ENCODE measurements at regions not wholly inside any gene's neighbourhood (a gene's known extent, or its start where the extent isn't known, plus 50 kb on each side); places are given as distances from the start of the nearest gene placed in this dataset.
"Not testable (repeated sequence)": the region's sequence is repeated elsewhere in the genome, so short reads cannot be mapped to it uniquely, and the experiment has no call there.

DNA sequence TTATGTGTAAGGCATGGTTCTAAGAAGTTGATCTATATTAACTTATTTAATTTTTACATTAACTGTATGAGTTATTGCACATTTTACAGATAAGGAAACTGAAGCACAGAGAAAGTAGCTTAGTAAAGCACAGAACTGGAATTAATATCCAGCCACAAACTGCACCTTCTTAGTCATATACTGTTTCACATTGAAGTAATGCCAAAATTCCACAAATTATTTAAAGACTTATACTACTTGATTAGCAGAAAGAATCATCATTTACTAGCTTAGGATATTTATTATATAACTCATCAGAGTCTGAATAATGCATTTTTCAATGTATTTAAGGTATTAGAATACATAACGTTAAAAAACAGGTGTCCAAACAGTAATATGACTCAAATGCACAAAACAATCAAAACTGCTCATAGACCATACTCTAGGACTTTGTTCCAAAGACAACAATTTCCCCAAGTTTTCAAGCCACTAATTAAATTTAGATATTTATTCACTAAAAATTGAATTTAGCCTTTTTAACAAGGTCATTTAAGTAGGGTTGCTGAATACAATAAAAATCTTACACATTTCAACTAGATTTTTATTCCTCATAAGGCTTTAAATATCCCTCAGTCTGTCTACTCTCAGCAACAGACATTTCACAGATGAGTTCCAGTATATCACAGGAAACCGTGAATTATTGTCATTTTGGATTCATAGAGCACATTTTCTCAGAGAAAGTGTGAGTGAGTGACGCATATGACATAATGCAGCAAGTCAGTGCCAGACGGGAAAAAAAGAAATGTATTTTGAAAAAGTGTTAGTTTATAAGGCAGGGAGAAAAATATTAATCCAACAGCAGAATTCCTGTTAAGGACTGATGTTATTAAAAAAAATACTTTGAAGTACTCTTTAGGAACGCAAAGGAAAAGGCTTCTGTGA is 782.5 kb downstream of the TMTC2 start:
- no peak for DNase-seq (ENCODE audit: low spot score)

DNA sequence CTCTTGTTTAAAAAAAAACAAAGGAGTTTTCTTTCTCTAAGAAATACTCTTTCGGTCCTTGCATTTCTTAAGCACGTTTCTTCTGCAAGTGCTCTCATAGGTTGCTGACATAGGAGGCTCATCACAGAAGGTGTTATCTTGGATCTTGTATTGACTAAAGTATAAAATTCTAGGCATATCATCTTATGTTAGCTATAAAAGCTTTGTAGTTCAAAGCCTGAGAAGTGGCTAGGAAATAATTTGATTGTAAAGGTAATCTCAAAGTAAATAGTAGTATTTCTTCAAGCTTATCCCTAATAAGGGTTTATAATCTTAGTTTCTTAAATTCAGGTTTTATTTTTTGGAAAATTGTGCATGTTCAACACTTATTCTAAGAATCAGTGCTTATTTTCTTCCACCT is 778.9 kb downstream of the TMTC2 start:
- DNase-seq (ENCODE audit: low spot score): no peak

DNA sequence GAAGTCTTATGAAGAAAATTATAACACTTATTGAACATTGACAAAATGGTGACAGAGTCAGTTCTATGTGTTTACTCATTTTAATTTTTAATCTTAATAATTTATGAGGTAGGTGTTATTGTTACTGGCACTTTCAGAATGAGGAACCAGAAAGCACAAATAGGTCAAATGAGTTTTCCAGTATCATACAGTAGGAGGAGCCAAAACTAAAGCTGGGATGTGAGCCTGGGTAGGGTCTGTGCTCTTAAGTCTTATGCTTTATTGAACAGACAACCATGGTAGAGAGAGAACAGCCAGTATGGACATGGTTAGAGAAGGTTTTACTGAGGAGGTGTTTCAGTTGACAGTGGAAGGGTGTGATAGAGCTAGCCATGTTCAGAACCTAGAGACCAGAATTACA is 775.7 kb downstream of the TMTC2 start:
- no peak for DNase-seq (ENCODE audit: low spot score)

DNA sequence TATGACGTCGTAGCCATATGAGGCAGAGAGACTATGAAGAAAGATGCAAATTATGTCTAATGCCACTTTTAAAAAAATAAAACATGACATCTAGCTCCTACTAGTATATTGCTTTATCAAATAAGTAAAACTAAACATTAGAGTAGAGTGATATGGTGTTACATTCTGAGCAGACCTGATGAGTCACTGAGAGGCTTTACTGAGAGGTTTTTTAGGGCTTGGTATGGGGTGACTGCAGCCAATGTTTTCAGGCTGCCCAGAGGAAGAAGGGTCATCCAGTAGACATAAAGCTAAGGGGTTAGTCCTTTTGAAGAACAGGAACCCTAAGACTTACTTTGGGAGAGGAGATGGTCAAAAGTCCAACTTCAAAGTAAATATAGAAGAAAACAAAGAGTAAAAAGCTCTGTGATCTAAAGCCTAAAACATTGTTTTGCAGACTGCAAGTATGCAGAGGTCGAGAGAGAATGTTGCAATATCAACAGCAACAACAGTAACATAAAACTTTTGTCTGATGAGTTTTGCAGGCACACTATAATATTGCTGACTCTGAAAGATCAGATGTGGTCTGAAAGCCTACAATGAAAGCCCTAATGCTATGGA is 774.7 kb downstream of the TMTC2 start:
- peak; percentile 4 for DNase-seq (ENCODE audit: low spot score)

DNA sequence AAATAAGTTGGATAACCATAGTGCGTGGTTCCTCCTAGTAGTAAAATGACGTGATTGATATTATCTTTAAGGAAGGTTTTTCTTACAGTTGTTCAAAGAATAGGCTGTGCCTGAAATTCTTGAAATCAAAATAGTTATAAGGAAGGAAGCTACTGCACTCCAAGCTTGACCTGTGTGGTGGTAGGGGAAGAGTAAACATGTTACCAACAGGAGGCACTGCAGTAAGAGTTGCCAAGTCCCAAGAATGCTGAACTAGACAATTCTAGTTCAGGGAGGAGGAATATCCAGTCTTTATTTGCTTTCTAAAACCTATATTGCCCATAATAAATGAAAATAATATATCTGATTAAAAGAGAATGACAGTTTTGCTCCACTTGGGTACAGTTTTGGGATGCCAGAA is 764.5 kb downstream of the TMTC2 start:
- no peak for DNase-seq (ENCODE audit: low spot score)

DNA sequence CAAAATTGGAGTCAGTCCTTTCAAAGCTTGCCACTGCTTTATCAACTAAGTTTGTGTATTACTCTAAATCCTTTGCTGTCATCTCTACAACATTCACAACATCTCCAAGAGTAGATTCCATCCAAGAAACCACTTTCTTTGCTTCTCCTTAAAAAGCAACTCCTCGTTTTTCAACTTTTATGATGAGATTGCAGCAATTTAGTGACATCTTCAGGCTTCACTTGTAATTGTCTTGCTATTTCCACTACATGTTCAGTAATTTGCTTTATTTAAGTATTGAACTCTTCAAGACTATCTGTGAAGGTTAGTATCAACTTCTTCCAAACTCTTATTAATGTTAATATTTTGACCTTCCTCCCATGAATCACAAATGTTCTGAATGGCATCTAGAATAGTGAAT is 747.9 kb downstream of the TMTC2 start:
- DNase-seq (ENCODE audit: low spot score): no peak

DNA sequence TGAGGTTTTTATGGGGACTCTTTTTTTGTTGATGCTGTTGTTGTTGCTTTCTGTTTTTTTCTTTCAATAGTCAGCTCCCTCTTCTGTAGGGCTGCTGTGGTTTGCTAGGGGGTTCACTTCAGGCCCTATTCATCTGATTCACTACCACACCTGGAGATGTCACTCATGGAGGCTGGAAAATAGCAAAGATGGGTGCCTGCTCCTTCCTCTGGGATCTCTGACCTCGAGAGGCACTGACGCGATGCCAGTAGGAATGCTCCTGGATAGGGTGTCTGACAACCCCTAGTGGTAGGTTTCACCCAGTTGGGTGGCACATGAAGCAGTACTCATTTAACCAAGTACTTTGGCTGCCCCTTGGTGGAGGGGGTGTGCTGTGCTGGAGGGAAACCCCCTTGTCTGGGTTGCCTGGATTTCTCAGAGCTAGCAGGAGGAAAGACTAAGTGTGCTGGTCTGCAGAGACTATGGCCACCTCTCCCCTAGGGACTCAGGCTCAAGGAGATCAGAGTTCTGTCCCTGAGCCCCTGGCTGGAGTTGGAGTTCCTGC is 745.5 kb downstream of the TMTC2 start:
- no peak for DNase-seq (ENCODE audit: low spot score)

DNA sequence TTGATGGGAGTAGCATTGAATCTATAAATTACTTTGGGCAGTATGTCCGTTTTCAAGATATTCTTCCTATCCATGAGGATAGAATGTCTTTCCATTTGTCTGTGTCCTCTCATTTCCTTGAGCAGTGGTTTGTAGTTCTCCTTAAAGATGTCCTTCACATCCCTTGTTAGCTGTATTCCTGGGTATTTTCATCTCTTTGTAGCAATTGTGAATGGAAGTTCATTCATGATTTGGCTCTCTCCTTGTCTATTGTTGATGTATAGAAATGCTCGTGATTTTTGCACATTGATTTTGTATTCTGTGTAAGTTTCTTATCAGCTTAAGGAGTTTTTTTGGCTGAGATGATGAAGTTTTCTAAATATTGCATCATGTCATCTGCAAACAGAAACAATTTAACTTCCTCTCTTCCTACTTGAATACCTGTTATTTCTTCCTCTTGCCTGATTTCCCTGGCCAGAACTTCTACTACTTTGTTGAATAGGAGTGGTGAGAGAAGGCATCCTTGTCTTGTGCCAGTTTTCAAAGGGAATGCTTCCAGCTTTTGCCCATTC is 741.0 kb downstream of the TMTC2 start:
- DNase-seq (ENCODE audit: low spot score): not testable (repeated sequence)

DNA sequence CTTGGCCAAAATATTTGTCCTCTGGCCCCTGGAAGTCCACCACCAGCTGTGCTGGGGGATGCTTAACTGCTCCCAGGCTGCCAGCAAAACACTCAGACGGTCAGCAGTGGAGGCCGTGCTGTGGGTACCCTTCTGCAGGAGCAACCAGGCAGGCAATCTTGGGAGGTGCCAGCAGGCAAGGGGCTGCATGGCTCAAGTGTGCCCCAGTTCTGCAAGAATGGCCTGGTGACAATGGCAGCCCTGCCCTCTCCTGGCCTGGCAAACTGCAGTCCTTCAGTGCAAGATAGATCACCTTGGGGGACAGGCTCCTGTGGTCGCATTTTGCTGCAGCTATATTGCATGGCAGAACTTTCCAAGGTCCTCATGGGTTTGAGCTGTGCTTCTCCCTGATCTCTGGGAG is 728.3 kb downstream of the TMTC2 start:
- no peak for DNase-seq (ENCODE audit: low spot score)

DNA sequence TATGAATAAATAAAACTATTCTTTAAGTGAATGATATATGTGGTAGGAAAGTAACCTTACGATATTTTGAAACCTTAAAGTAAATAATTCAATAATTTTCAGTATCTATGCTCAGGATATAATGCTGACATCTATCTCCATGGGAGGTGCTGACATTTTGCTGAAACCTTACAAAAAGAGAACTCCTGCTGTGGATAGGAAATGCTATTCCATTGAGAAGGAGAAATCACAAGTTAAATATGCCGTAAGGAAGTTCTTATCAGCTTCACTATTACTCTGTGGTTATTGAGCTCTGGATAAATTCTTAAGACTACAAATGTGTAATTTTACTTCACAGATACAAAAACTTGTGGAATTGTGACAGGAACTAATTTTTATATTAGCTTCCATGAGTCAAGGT is 722.1 kb downstream of the TMTC2 start:
- no peak for DNase-seq (ENCODE audit: low spot score)

DNA sequence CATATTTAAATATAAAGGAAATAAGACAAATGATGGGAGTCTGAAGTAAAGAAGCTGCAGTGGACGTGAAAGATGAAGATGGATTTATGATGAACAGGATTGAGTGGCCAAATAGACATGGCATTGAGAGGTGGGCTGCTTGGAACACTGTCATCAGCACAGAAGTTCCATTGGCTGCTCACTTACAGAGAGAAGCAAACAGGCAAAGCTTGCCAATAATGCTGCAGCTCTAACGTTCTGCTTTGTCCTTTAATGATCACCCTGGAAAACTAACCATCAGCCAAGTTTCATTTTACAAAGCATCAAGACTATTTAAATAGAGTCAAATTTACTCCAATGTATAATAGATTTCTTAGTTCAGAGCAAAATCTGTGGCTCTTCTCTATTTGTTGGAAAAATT is 721.4 kb downstream of the TMTC2 start:
- DNase-seq (ENCODE audit: low spot score): no peak

DNA sequence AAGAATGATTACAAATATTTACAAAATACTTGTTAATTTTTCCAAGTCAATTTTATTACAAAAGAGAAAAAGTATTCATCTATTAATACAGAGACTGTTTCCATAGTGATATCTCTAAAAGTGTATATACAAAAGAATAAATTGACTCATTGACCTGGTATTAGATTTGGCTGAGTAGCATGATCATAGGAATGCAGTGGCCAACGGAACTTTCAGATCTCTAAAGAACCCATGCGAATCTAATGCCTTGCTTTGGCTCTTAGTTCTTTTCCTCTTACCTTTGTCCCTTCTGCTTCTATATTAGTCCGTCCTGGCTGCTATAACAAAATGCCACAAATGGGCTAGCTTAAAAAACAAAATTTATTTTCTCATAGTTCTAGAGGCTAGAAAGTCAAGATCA is 717.8 kb downstream of the TMTC2 start:
- DNase-seq (ENCODE audit: low spot score): no peak

DNA sequence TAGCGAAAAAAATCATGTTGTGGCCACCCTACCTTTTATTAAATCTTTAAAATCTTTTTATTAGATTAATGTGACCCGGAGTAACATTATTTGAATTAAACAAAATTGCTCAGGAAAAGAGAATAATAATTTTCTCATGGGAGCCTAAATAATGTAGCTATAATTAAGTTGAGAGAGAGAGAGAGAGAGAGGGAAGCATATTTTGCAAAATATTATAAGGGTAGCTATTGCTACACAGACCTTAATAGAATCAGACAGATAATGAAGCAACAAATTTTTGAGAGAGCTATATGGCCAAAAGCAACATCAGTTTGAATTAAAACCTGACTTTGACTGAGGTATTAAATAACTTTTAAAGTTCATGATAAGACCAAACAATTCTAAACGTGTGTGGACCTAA is 703.5 kb downstream of the TMTC2 start:
- no peak for DNase-seq (ENCODE audit: low spot score)

DNA sequence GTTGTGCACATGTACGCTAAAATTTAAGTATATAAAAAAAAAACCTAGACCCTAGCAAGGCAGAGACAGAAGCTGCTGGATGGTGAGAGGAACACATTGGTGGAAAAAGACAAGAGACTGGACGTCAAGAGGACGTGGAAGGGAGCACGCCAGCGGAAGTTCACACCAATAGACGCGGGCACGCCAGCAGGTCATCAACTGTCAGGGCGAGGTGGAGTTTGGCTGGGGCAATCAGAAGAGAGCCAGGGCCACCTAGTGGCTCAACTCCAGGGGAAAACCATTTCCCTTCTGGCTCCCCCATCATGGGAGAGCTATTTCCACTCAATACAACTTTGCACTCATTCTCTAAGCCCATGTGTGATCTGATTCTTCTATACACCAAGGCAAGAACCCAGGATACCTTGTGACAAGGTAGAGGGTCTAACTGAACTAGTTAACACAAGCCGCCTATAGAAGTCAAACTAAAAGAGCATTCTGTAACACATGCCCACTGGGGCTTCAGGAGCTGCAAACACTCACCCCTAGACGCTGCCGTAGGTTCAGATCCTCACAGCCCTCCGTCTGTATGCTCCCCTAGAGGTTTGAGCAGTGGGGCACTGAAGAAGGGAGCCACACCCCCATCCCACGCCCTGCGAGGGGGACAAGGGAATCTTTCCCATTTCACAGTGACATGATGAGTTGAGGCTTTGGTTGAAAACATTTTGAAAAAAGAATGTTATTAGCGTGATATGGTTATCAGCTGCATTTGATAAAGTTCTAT is 702.7 kb downstream of the TMTC2 start:
- DNase-seq (ENCODE audit: low spot score): no peak

DNA sequence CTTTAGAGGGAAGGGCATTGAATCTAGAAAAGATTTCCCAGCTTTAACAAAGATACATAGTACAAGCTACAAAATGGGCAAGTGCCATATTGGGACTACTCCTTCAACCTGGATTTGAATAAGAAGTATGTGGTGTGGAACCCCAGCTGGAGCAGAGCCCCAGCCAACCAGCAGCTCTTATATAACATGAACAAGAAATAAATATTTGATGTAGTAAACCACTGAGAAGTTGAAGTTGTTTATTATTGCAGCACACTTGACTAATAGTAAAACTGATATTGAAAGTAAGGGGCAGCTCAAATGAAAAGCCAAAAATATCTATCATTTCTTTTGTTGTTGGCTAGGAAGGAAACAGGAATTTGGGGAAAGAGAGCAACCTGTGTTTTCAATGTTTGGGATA is 701.8 kb downstream of the TMTC2 start:
- no peak for DNase-seq (ENCODE audit: low spot score)

DNA sequence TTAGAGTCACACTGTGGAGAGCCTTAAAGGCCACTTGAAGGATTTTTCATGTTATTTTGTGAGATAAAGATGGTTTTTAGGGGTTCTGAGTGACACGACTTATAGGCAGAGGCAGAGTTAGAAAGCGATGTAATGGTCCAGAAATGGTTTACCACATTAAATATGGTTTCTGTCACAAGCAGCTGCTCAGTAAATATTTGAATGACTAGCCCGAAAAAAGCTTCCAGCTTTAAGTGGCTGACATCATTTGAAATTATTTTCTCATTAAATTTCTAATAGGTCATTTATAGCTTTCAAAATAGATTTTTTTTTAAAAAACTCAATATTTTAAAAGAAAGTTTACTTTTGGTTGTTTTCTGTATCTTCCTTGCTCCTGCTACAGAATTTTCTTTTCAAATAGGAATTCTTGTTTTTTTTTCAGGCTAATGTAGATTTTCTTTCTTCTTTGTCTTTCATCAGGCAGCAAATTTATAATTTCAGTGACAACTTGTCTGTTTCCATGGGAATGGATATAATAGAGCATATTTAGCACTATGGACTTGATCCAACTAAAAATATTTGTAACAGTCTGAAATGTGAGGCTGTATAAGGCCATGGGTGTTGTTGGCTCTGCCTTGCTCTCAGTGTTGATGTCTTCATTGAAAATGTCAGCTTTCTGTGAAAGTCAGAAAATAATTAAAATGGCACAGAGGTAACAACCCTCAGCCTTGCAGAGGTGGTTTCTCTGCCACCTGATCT is 700.0 kb downstream of the TMTC2 start:
- DNase-seq (ENCODE audit: low spot score): no peak

DNA sequence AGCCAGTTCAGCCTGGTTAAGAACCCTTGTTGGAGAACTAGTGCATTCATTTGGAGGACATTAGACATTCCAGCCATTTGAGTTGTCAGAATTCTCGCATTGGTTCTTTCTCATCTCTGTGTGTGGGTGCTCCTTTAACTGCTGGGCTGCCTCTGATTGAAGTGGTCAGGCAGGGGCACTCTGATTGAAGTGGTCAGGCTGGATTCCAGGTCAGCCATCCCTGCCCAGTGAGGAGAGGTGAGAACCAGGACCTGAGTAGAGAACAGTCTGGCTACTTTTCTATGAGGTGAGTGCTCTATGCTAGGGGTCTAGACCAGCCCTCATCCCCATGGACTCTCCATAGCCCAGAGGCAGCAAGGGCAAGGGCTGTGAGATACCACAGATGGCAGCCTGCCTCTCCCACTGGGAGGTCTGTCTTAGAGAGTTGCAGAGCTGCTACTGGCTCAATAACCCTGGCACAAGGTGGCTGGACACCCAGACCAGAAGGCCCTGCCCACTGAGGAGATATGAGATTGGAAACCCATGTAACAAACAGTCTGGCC is 691.6 kb downstream of the TMTC2 start:
- DNase-seq (ENCODE audit: low spot score): peak; percentile 19

DNA sequence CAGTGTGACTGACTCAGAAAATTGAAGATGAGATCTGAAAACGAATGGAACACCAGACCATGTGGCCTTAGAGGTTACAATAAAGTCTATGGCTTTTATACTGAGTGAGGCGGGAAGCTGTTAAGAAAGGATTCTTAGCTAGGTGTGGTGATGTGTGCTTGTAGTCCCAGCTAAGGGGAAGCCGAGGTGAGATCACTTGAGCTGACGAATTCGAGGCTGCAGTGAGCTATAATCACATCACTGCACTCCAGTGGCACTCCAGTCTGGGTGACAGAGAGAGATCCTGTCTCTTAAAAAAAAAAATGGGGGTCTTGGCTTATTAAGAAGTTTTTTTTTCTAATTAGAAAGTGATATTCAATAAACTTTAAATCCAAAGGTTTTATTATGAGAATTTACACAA is 678.6 kb downstream of the TMTC2 start:
- DNase-seq (ENCODE audit: low spot score): no peak

DNA sequence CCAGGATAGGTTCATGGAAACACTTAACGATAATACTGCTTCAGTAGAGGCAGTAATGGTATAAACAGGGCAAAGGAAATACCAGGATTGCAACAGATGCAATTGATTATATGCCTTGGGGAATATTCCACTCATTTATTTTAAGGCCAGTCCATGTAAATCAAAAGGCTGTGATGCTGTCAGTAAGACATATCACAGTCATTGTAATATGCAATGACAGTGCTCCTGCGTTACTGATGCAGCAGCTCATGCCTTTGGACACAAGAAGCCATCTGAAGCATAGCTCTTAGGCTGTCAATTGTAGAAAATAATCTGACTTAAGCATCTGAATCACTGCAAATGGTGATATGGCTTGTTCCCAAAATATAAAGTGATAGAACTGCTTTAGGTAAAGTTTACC is 674.8 kb downstream of the TMTC2 start:
- DNase-seq (ENCODE audit: low spot score): no peak

DNA sequence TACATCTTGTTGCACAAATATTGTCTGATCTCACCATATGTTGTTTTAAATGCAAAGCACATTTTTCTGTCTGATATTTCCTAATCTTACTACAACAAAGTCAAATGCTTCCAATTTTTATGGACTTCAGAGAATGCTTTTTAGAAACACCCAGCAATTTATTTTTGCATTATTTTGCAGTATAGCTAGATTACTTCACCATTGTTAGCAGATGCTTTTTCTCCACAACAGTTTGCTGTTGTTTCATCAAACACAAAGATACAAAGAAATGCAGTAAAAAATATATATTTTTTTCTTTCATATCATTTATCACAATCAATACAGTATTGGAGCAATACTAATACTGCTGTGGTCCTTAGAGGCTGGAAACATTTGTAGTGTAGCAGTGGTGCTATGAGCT is 674.4 kb downstream of the TMTC2 start:
- no peak for DNase-seq (ENCODE audit: low spot score)

DNA sequence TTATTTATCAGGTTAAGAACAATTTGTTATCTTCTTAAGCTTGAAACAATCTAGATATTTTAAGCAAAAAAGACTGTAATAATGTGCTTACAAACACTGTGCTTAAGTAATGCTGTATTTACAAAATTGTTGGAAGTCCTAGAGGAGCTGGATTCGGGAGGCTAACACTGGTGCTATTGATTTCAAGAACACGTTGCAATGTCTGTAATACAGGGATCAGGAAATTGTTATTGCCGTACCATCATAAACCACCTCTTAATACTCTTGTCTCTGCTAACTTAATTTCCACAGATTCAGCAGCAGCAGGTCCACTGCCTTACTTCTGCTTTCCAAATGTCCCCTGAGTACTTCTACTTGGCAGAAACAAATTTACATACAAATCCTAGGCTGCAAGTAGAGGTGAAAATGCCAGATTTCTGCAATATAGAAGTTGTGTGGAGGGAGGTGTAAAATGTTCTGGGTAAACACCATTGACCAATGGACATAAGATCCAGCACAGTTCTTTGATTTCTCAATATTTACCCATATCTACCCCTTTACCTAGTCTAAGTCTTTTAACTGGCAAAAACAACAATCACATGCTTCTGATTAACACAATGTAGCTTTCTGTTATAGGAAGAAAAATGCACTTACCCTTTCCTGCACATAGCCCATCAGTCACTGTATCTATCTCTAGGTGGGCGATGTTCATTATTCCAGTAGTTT is 663.4 kb downstream of the TMTC2 start:
- no peak for DNase-seq (ENCODE audit: low spot score)
